ENCODE measurements at regions not wholly inside any gene's neighbourhood (a gene's known extent, or its start where the extent isn't known, plus 50 kb on each side); places are given as distances from the start of the nearest gene placed in this dataset.
A peak's percentile ranks its signal among the peaks of the same experiment; 100 is the strongest.
"Not testable (repeated sequence)": the region's sequence is repeated elsewhere in the genome, so short reads cannot be mapped to it uniquely, and the experiment has no call there.

DNA sequence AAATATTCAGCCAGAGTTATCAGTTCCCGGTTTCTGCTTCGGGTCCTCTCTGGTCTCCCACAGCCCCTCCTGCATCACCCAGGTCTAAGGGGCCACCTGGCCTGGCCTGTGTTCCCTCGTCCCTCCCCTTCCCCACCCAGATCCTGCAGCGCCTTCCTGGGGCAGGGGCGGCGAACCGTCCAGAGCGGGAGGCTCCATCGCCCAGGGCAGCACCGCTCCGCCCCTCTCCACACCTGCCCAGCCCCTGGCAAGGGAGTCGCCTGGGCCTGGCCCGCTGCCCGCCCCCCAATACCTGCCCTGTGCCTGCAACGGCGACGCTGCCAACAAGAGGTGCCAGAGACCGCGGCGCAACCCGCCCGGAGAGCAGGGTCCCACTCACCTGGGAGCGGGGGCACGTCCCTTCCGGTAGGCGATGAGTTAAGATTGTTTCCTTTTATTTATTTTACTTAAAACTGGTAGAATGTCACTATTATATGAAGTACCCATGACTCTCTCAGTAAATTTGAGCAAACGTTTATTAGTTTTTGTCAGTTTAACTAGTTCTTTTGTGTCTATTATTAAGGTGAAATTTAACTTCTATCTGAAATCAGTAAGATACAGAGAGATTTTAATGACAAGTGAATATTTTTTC, 1641.1 kb downstream of the SPATA31A7 start:
- not testable (repeated sequence) for H3K4me3 ChIP-seq, H3K27ac ChIP-seq
- peak; percentile 72 for DNase-seq (ENCODE audit: low spot score)

DNA sequence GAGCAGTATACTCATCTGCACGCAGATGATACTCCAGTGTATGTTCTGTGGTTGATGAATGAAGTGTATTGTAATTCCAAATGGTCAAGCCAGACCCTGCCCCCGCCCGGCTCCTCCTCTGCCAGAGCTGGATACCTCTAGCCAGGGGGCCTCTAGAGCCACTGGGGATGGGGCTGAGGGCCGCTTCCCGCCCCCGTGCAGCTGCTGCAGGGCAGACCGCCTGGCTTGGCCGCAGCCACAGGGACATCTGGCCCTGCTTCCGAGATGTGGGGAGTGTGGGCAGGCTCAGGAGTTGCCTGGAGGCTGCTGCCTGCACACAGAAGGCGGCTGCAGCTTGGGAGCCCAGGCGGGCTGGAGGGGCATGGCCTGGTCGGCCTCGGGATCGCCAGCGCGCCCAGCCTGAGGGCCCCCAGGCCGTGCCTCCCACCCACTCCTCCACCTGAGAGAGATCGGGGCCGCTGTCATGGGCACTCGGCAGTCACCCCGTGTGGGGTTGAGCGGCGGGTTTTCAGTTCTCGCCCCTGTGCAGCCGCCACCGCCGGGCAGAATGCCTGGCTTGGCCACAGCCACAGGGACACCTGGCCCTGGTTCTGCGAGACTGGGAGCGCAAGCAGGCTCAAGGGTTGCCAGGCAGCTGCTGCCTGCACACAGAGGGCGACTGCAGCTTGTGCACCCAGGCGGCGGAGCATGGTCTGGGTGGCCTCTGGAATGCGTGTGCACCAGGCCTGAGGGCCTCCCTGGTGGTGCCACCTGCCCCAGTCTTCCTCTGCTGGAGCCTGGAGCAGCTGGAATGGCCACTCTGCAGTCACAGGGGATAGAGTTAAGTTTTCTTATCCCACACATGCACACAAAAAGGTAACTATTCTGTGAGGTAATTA, 1643.7 kb downstream of the SPATA31A7 start:
- not testable (repeated sequence) for H3K4me3 ChIP-seq; DNase-seq (ENCODE audit: low spot score); H3K27ac ChIP-seq

DNA sequence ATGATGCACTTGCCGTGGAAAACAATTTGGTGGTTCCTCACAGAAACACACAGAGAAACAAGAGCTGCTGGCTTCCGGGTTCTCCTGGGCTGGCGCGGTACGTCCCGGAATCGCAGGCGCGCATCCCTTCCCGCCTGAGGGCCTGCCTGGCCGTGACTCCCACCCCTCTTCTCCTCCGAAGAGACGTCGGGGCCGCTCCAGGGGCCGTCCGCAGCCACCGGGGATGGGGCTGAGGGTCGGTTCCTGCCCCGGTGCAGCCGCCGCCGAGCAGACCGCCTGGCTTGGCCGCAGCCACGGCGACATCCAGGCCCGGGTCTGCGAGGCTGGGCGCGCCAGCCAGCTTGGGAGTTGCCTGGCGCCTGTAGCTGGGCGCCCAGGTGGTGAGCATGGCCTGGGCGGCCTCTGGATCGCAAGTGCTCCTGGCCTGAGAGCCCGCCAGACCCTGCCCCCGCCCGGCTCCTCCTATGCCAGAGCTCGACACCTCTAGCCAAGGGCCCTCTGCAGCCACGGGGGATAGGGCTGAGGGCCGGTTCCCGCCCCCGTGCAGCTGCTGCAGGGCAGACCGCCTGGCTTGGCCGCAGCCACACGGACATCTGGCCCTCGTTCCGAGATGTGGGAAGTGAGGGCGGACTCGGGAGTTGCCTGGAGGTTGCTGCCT, 1647.5 kb downstream of the SPATA31A7 start:
- not testable (repeated sequence) for H3K27ac ChIP-seq
- peak overlapping the region; percentile 64 for H3K4me3 ChIP-seq
- peak; percentile 53 for DNase-seq (ENCODE audit: low spot score)

DNA sequence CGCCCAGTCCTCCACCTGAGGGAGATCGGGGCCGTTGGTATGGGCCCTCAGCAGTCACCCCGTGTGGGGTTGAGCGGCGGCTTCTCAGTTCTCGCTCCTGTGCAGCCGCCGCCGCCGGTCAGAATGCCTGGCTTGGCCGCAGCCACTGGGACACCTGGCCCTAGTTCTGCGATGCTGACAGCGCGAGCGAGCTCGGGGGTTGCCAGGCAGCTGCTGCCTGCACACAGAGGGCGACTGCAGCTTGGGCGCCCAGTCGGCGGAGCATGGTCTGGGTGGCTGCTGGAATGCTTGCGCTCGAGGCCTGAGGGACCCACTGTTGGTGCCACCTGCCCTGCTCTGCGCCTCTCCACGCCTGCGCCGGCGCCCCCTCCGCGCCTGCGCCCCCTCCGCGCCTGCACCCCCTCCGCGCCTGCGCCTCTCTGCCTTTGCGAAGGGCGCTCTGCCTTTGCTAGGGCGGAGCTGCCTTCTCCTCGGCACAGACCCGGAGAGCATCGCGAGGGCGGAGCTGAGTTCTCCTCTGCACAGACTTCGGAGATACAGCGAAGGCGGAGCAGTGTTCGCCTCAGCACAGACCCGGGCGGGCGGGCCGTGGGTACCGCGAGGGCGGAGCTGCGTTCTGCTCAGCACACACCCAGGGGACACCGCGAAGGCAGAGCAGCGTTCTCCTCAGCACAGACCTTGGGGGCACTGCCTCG, 1648.3 kb downstream of the SPATA31A7 start:
- not testable (repeated sequence) for H3K27ac ChIP-seq
- peak; percentile 75 for DNase-seq (ENCODE audit: low spot score)
- H3K4me3 ChIP-seq: peak overlapping the region; percentile 64

DNA sequence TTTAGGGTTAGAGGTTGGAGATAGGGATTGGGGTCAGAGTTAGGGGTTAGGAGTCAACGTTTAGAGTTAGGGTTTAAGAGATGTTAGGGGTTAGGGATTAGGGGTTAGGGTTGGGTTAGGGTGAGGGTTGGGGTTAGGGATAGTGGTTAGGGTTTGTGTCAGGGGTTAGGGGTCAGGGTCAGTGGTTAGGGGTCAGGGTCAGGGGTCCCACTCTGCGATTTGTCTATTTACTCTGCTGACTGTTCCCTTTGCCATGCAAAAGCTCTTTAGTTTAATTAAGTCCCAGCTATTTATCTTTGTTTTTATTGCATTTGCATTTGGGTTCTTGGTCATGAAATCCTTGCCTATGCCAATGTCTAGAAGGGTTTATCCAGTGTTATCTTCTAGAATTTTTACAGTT, 1649.3 kb downstream of the SPATA31A7 start:
- not testable (repeated sequence) for DNase-seq (ENCODE audit: low spot score); H3K4me3 ChIP-seq; H3K27ac ChIP-seq

DNA sequence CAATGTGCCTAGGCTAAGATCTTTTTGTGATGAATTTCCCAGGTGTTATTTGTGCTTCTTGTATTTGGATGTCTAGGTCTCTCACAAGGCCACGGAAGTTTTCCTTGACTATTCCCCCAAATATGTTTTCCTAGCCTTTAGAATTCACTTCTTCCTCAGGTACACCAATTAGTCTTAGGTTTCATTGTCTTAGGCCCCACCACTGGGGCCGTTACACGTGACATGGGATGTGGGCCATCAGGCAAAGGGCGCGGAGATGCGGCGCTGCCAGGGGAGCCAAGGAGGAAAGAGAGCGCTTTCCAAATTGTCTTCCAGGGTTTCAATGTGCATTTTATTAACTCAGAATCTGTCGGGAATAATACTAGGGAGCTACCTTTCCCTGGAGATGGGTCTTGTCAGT, 1653.3 kb downstream of the SPATA31A7 start:
- not testable (repeated sequence) for H3K27ac ChIP-seq, H3K4me3 ChIP-seq
- DNase-seq (ENCODE audit: low spot score): peak; percentile 70

DNA sequence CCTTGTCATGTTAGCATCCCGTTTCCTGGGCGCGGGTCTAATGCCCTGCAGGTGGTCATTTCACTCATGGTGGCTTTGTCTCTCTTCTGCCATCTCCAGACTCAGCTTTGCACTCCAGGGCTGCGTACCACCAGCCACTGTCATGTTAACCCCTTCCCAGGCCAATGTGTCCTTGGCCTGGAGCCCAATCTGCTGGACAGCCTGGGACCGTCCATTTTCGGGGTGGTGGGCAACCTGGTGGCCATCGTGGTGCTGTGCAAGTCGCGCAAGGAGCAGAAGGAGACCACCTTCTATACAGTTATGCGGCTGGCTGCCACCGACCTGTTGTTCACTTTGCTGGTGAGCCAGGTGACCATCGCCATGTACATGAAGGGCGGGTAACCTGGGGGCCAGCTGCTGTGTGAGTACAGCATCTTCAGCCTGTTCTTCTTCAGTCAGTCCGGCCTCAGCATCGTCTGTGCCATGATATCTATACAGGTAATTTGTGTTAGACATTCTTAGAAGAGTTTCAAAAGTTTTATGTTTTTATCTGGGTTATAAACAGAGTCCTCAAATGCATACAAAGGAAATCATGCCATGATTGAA, 1654.0 kb downstream of the SPATA31A7 start:
- DNase-seq (ENCODE audit: low spot score); H3K27ac ChIP-seq; H3K4me3 ChIP-seq: not testable (repeated sequence)

DNA sequence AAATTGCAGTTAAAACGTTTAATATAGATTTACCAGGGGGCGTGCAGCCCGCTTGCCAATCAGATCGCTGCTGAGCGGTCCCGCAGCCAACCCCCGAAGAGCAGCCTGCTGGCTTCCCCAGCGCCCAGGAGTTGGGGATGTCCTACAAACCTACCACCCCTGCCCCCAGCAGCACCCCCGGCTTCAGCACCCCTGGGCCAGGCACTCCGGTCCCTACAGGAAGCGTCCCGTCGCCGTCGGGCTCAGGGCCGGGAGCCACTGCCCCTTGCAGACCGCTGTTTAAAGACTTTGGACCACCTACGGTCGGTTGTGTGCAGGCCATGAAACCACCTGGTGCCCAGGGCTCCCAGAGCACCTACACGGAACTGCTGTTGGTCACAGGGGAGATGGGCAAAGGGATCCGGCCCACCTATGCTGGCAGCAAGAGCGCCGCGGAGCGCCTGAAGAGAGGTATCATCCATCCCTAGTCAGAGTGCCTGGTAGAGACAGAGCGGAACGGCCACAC, 1654.9 kb downstream of the SPATA31A7 start:
- not testable (repeated sequence) for H3K4me3 ChIP-seq; DNase-seq (ENCODE audit: low spot score); H3K27ac ChIP-seq

DNA sequence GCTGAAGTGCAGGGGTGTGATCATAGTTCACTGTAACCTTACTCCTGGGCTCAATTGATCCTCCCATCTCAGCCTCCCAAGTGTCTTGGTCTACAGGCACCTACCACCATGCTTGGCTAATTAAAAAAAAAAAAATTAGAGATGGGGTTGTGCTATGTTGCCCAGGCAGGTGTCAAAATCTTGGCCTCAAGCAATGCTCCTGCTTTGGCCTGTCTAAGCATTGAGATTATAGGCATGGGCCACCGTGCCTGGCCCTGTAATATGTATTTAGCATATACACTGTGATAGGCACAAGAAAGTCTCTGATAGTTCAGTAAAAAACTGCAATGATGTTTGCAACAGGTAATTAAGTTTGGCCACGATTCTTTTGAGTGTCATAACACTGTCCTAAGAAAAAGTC, 1658.4 kb downstream of the SPATA31A7 start:
- not testable (repeated sequence) for H3K27ac ChIP-seq; H3K4me3 ChIP-seq; DNase-seq (ENCODE audit: low spot score)

DNA sequence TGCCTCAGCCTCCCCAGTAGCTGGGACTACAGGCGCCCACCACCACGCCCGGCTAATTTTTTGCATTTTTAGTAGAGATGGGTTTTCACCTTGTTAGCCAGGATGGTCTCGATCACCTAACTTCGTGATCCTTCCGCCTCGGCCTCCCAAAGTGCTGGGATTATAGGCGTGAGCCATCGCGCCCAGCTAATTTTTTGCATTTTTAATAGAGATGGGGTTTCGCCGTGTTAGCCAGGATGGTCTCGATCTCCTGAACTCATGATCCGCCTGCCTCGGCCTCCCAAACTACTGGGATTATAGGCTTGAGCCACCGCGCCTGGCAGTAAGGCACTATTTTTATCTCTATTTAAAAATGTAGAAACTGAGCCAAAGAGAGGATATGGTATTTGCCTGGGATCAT, 1660.2 kb downstream of the SPATA31A7 start:
- not testable (repeated sequence) for DNase-seq (ENCODE audit: low spot score); H3K4me3 ChIP-seq

DNA sequence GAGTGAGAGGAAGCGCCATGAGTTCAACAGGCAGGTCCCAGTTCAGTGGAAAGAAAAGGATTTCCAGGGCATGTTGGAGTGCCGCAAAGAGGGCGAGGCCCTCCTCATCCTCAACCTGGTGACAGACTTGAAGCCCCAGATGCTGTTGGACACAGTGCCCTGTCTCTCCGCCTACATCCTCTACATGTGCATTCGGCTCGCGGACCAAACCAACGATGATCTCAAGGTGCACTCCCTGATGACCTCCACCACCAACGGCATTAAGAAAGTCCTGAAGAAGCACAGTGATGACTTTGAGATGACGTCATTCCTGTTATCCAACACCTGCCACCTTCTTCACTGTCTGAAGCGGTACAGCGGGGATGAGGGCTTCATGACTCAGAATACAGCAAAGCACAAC, 1667.4 kb downstream of the SPATA31A7 start:
- not testable (repeated sequence) for H3K27ac ChIP-seq; DNase-seq (ENCODE audit: low spot score)

More for the DNA sequence above, 1660.2 kb downstream of the SPATA31A7 start:
- not testable (repeated sequence) for H3K27ac ChIP-seq

DNA sequence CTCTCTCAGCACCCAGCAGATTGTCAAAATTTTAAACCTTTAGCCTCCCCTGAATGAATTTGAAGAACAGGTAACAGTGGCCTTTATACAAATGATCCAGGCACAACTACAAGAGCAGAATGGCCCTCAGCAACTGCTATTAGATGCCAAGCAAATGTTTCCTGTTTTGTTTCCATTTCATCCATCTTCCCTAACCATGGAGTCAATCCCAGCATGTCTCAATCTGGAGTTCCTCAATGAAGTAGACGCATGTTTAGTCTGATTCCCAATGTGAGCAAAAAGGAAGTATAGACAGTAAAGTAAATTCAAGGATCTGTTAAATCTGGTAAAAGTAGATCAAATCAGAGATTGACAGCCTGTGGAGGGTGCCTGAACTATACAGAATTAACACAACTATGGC, 1668.4 kb downstream of the SPATA31A7 start:
- not testable (repeated sequence) for DNase-seq (ENCODE audit: low spot score); H3K27ac ChIP-seq; H3K4me3 ChIP-seq

More for the DNA sequence above, 1667.4 kb downstream of the SPATA31A7 start:
- H3K4me3 ChIP-seq: not testable (repeated sequence)

DNA sequence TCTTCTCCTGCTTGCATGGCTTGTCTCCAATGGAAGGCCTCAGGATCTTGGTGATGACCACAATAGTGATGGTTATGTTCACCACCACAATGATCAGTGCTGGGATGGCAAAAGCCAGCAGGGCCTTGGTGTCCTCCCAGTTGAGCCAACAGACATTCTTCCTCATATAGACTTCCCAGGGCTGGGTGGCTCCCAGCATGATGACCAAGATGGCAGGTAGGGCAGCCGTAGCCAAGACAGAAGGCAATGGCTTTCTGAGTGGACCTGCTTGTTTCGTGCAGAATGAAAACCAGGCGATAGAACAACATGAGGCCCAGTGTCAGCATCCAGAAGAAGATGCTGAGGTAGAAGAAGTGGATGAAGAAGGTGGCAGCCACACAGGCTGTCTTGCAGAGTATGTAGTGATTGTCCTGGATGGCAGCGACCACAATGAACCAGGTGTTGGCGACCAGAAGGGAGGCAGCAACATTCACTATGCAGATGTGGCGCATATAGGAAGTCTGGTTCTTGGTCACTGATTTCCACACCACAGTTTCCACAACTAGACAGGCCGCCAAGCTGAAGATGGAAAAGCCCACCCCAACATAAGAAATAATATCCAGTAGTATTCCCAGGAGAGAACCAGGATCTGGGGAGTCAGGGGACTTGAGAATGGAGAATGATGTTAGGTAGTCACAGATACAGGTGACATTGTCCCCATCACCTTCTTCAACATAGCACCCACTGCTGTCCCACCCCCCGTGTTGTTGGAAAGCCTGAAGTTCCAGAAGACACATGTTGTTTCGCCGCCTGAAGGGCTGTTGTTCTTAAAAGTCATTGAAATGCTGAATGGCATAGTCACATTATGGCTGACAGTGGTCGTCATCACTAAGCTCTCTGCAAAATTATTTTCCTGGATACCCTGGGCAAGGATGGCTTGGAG, 1671.4 kb downstream of the SPATA31A7 start:
- H3K27ac ChIP-seq; DNase-seq (ENCODE audit: low spot score); H3K4me3 ChIP-seq: not testable (repeated sequence)

DNA sequence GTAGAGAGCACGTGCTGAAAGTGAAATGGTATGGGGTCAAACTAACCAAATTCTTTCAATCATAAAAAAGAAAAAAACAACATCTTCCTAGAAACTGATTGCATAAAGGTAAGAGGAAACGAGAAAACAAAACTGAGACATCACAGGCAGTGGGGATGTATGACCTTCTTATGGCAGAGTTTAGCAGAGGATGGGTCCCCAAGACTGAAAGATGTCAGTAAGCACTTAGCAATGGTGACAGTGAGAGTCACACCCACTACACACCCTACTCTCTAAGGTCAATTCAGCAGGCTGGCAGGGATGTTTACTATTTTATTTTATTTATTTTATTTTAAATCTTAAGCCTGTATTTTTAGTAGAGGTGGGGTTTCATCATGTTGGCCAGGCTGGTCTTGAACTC, 1672.3 kb downstream of the SPATA31A7 start:
- H3K4me3 ChIP-seq; DNase-seq (ENCODE audit: low spot score); H3K27ac ChIP-seq: not testable (repeated sequence)

DNA sequence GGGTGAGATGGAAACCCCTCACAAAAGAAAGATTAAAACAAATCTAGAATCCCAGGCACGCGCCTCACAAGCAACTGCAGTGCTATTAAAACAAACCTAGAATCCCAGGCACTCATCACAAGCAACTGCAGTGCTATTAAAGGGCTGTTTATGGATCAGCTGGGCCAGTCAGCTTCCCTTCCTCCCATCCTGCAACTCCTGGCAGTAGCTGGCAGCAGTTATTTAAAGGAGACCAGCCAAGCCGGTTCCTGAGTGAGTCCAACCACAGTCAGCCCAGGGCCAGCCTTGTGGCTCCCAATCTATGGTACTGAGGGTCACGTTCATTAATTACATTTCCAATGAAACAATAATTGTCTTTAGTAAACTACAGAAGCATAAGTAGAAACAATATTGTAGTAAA, 1673.5 kb downstream of the SPATA31A7 start:
- not testable (repeated sequence) for DNase-seq (ENCODE audit: low spot score); H3K27ac ChIP-seq; H3K4me3 ChIP-seq

DNA sequence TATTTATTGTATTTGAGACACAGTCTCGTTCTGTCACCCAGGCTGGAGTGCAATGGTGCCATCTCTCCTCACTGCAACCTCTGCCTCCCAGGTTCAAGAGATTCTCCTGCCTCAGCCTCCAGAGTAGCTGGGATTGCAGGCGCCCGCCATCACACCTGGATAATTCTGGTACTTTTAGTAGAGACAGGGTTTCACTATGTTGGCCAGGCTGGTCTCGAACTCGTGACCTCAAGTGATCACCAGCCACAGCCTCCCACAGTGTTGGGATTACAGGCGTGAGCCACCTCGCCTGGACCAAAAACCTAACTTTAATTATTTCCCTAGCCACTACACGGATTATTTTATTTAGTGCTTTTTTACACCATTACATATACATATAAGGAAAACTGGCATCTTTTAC, 1674.0 kb downstream of the SPATA31A7 start:
- not testable (repeated sequence) for H3K4me3 ChIP-seq; H3K27ac ChIP-seq; DNase-seq (ENCODE audit: low spot score)

All from coronary artery (tissue), 2 donors.